AML-193 (cell line): ENCODE measurements at regions not wholly inside any gene's neighbourhood (a gene's known extent, or its start where the extent isn't known, plus 50 kb on each side); places are given as distances from the start of the nearest gene placed in this dataset.
"Not testable (repeated sequence)": the region's sequence is repeated elsewhere in the genome, so short reads cannot be mapped to it uniquely, and the experiment has no call there.

ENCODE experiments used
- DNase-seq, 2 experiments: peaks; one replicate each; lab custom pipeline; 2025; lab: John Stamatoyannopoulos, UW

- DNase-seq = not testable (repeated sequence)
Measured at GRCh38 chr12:92231532-92231931, 85.9 kb upstream of the BTG1 start.

GRCh38 chr12:92229381-92229780, 83.7 kb upstream of the BTG1 start:
- no peak for DNase-seq

DNA sequence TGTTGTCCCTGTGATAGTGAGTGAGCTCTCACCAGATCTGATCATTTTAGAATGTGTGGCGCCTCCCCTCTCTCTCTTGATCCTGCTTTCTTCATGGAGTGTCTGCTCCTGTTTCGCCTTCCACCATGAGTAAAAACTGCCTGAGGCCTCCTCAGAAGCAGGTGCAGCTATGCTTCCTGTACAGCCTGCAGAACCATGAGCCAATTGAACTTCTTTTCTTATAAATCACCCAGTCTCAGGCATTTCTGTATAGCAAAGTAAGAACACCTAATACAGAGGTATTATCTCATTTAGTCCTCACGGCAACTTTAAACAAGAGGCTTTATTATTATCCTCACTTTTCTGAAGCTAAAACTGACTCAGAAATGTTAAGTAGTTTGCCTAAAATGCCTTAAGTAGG, 81.3 kb upstream of the BTG1 start:
- no peak for DNase-seq

- DNase-seq = no peak
Measured at GRCh38 chr12:92226071-92226661, 80.5 kb upstream of the BTG1 start.

GRCh38 chr12:92224685-92225331, 79.2 kb upstream of the BTG1 start:
- DNase-seq = no peak

DNA sequence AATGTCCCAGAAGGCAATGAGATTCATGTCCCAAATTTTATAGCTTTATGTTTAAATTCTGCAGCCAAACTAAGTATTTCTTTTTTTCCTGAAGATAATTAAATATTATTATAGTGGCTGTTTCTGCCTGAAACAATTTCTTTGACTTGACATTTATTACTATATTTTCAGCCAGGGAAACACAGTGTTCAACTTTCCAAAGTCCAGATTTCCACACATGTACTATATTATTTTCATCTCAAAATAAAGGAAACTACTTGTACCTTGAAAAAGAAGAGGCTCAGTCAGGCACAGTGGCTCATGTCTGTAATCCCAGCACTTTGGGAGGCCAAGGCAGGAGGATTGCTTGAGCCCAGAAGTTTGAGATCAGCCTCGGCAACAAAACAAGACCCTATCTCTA, 77.8 kb upstream of the BTG1 start:
- DNase-seq = no peak

DNA sequence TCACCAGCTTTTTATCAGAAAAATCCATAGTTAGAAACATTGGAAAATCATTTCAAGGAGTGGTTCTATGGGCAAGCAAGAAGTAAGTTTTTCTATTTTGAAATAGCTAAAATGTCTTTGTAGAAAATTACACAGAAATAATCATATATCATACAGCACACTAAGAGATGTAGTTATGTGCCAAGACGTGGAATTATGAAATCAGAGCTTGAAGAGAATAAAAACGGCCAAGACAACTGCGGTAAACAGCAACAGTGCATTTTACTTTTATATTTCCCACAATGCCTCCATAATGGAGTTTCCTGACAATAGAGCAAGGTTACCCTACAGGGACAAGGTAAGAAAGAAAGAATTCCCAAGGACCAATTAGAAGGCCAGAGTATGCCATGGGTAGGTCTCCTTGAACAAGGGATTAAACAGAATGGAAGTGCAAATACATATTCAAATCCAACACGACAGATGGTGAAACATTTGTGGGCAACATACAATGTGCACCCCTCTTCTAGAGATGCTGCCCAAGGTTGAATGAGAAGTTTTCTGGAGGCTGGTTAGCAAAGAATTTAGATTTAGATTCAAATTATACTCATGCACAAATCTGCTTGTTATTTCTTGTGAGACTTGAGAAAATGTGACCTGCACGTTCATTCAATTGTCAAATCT, 76.1 kb upstream of the BTG1 start:
- DNase-seq = no peak

DNA sequence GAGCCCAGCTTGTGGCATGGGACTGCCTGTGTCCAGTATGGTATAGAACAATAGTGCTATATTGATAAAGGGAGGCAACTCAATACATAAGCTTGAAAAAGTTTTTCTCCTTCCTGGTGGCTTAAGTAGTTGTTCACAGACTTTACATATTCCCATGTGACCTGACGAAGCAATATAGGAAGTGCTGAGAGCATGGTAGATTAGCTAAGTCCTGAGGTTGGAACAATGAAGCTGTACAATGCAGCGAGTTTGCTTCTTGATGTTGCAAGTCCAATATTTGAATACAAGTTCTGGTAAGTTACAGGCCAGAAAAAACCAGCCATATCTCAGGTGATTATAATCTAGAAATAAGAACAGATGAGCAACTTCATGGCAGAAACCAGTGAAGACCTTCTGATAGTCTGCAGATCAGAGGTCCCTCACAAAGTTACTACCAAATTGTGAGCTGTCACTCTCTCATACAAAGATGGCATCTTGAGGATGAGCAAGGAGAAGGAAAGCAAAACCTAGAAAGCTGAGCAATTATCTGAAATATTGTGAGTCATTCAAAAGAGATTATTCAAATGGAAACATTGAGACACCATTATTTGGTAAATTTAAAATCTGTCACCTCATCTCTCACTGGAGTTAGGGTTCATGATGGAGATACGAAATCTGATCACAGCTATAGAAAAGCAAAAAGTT, 72.9 kb upstream of the BTG1 start:
- no peak for DNase-seq

DNA sequence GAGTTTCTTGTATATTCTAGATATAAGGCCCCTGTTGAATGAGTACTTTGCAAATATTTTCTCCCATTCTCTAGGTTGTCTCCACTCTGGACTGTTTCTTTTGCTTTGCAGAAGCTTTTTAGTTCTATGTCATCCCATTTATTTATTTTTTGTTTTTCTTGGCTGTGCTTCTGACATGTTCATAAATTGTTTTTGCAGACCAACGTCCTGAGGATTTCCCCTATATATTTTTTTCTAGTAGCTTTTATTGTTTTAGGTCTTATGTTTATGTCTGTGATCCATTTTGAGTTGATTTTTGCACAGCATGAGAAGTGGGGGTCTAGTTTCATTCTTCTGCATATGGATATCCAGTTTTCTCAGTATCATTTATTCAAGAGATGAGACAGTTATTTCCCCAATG, 70.4 kb upstream of the BTG1 start:
- no peak for DNase-seq

GRCh38 chr12:92215358-92215757, 69.7 kb upstream of the BTG1 start:
- DNase-seq = no peak

DNA sequence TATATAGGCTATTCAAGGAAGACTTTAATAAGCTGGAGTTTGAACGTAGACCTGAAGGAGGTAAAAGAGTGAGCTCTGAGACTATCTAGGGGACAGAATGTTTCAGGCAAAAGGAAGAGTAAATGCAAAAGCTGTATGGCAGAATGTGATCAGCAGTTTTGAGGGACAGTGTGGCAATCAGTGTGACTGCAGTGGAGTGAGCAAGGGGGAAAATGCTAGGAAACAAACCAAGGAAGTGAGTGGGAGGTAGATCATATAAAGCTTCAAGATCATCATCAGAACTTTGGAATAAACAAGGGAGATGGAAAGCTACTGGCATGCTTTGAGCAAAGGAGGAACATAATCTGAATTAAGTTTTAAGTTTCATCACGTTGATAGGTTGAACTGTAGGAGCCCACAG, 67.5 kb upstream of the BTG1 start:
- no peak for DNase-seq

GRCh38 chr12:92210071-92210470, 64.4 kb upstream of the BTG1 start:
- DNase-seq = no peak

DNA sequence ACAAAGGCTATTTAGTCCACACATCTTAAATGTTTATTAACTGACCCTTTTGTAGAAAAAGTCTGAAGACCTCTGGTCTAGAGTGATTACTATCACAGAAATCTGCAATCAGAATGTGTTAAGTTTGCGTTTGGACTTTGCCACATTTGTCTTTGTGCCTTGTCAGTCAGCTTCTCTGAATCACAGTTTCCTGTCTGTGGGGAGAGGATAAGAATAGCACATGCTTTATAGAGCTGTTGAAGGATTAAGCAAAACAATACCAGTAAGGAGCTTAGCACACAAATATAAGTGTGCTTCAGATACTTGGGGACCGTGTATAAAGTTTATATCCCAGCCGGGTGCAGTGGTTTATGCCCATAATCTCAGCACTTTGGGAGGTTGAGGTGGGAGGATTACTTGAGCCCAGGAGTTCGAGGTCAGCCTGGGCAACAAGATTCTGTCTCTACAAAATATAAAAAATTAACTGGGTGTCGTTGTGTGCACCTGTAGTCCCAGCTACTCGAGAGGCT, 63.0 kb upstream of the BTG1 start:
- DNase-seq = peak in 1 of 2 experiments; percentile 5

DNA sequence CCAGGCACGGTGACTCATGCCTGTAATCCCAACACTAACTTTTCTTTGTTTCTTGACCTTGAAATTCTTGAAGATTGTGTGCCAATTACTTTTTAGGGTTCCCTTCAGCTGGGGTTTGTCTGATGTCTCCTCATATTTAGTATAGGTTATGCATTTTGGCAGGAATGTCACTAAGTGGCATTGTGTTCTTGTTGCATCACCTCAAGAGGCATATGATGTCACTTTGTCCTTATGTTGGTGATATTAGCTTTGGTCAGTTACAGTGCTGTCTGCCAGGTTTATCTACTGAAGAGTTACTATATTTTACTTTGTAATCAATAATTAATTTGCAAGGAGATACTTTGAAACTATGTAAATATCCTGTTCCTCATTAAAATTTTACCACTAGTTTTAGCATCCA, 61.0 kb upstream of the BTG1 start:
- no peak for DNase-seq

- no peak for DNase-seq
Measured at GRCh38 chr12:92206011-92206410, 60.4 kb upstream of the BTG1 start.

DNA sequence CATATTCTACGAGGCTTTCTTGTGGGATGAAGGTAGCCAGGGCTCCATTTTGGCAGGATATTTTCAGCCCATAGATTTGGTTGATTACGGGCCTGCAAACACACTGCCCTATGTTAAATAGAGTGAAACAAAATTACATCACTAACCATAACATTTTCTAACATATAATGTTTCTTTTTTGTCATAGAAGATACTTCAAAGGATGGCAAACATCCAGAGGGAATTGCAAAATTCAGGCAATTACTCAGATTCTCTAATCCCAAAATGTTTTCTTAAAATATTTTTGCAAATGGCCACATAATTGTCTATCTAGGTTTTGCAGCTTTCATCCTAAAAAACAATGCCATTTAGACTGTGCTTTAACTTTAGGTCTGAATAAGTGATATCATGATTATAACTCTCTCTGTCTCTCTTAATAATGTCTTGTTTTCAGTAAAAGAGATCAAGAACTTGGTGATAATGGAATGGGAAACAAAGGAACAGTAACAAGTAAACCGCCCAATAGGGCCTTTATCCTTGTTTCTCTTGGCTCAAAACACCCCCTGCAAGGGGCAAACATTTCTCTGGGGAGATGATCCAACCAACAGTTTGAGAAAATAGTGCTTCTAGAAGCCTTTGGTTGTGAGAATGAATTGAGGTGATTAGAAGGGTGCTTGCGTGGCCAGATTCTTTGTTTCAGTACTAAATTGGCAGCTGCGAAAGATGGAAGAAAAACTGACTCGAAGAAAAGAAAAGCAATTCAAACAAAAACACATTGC, 54.4 kb upstream of the BTG1 start:
- DNase-seq = no peak

GRCh38 chr12:92197815-92198214, 52.2 kb upstream of the BTG1 start:
- no peak for DNase-seq

- no peak for DNase-seq
Measured at GRCh38 chr12:92196368-92196767, 50.7 kb upstream of the BTG1 start.
